BLaER1 treated with 17β-estradiol and CSF1 and Interleukin-3, amounts not matched to agents 10 nM and 100 nM (cell line): ENCODE measurements at regions not wholly inside any gene's neighbourhood (a gene's known extent, or its start where the extent isn't known, plus 50 kb on each side); places are given as distances from the start of the nearest gene placed in this dataset.

ENCODE experiments used
- H3K27ac ChIP-seq, 11 experiments: shearing (Covaris generic); formaldehyde crosslinking; 2 replicates each; pipeline ENCODE4 v1.8.1; 2022
- H3K27me3 ChIP-seq, 11 experiments: shearing (Covaris generic); formaldehyde crosslinking; 2 replicates each; pipeline ENCODE4 v1.8.1; 2022
- H3K36me3 ChIP-seq, 11 experiments: shearing (Covaris generic); formaldehyde crosslinking; 2 replicates each; pipeline ENCODE4 v1.8.1; 2022
- H3K4me1 ChIP-seq, 10 experiments: shearing (Covaris generic); formaldehyde crosslinking; 2 replicates each; pipeline ENCODE4 v1.8.1; 2022
- H3K4me2 ChIP-seq, 11 experiments: shearing (Covaris generic); formaldehyde crosslinking; 2 replicates each; pipeline ENCODE4 v1.8.1; 2022
- H3K4me3 ChIP-seq, 10 experiments: shearing (Covaris generic); formaldehyde crosslinking; 2 replicates each; pipeline ENCODE4 v1.8.1; 2022
- H3K9ac ChIP-seq, 11 experiments: shearing (Covaris generic); formaldehyde crosslinking; 2 replicates each; pipeline ENCODE4 v1.8.1; 2022
- H3K9me3 ChIP-seq, 11 experiments: shearing (Covaris generic); formaldehyde crosslinking; replicated peaks in 1 of 11; 2 replicates each; pipeline ENCODE4 v1.8.1; 2022
- H4K20me1 ChIP-seq, 11 experiments: shearing (Covaris generic); formaldehyde crosslinking; 2 replicates each; pipeline ENCODE4 v1.8.1; 2022
- Cebpa-rat ChIP-seq, 11 experiments: shearing (Covaris generic); IDR thresholded peaks; 2 replicates each; pipeline ENCODE4 v1.8.1; 2022

DNA sequence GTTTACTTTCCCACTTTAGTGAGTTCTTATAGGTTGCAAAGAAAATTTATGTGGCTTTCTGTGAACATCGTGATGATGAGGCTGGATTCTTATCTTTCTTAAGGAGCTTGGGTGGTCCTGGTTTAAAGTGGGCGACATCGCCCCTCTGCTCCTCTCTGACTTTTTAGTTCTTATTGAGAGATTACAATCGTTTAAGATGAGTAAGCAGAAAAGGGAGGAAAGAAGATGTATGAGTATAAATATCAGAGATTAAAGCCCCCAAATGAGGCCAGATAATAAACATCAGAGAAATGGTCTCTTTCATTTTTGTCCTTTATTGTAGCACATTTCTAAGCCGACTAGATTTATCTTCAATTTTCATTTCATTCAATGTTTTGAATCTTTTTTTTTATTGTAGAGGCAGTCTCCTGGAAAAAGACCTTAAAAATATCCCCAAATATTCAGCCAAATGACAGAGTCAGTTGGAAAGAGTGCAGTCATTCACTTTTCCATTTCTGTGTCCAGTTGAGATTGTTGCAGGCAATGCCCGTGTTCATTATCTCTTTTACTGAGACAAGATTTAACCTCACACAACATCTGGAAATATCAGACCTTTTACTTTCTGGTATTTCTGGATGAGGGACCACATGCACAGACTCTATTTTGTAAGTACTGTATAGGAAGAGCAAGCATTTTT, 62.0 kb upstream of the PDE7B start:
- H3K4me3 ChIP-seq, result no peak overlapping the region
- H3K27ac ChIP-seq, result no peak overlapping the region
- H4K20me1 ChIP-seq, result no peaks in the 10 kb centered on the region
- no peak overlapping the region for H3K9ac ChIP-seq
- H3K4me1 ChIP-seq, result no peaks in the 10 kb centered on the region
- H3K36me3 ChIP-seq, result no peaks in the 10 kb centered on the region
- H3K27me3 ChIP-seq, result no peaks in the 10 kb centered on the region
- H3K9me3 ChIP-seq, result no peaks in the 10 kb centered on the region
- TF ChIP-seq Cebpa-rat (IDR thresholded peaks at IDR 0.05), result no peak
- no peak overlapping the region for H3K4me2 ChIP-seq

- Histone ChIP-seq H3K36me3 (no peaks in the 10 kb centered on the region), H3K27me3 (no peaks in the 10 kb centered on the region), H3K4me2 (no peak overlapping the region), H3K9ac (no peak overlapping the region), H3K4me3 (no peak overlapping the region), H3K4me1 (no peaks in the 10 kb centered on the region), H3K9me3 (no peaks in the 10 kb centered on the region), H3K27ac (no peak overlapping the region), H4K20me1 (no peaks in the 10 kb centered on the region)
- no peak for TF ChIP-seq Cebpa-rat (IDR thresholded peaks at IDR 0.05)
These were observed 60.1 kb upstream of the PDE7B start for GRCh38 chr6:135791441-135791840.

GRCh38 chr6:135796643-135797305, 54.7 kb upstream of the PDE7B start:
- Histone ChIP-seq H3K27me3 (no peaks in the 10 kb centered on the region), H3K4me2 (no peak overlapping the region), H4K20me1 (no peaks in the 10 kb centered on the region), H3K9me3 (no peaks in the 10 kb centered on the region), H3K36me3 (no peaks in the 10 kb centered on the region), H3K27ac (no peak overlapping the region), H3K4me3 (no peak overlapping the region), H3K9ac (no peak overlapping the region), H3K4me1 (no peaks in the 10 kb centered on the region)
- TF ChIP-seq Cebpa-rat (IDR thresholded peaks at IDR 0.05), result no peak

DNA sequence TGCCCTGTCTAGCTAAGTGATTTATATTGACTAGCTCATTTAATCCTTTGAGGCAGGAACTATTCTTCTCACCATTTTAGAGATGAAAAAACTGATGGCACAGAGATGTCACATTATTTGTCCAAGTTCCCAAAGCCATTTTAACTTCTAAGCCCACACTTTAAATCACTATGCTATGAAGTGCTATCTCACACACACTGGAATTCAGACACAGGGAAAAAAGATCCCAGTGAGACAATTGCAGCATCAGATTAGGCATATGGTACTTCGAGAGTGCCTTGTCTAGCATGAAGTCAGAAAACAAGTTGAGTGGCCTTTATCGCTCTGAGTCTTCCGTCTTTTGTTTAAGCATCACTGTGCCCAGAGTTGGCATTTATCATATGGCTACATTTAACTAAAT, 54.1 kb upstream of the PDE7B start:
- H3K36me3 ChIP-seq, result no peaks in the 10 kb centered on the region
- no peak overlapping the region for H3K4me2 ChIP-seq
- H3K4me3 ChIP-seq, result no peak overlapping the region
- H4K20me1 ChIP-seq, result no peaks in the 10 kb centered on the region
- no peaks in the 10 kb centered on the region for H3K27me3 ChIP-seq
- H3K9me3 ChIP-seq, result no peaks in the 10 kb centered on the region
- H3K4me1 ChIP-seq, result no peaks in the 10 kb centered on the region
- TF ChIP-seq Cebpa-rat (IDR thresholded peaks at IDR 0.05), result no peak
- H3K9ac ChIP-seq, result no peak overlapping the region
- H3K27ac ChIP-seq, result no peak overlapping the region

- no peaks in the 10 kb centered on the region for H3K27me3 ChIP-seq
- H3K4me1 ChIP-seq, result no peaks in the 10 kb centered on the region
- H3K27ac ChIP-seq, result no peak overlapping the region
- H3K4me3 ChIP-seq, result no peak overlapping the region
- no peak overlapping the region for H3K9ac ChIP-seq
- no peaks in the 10 kb centered on the region for H3K9me3 ChIP-seq
- H3K36me3 ChIP-seq, result no peaks in the 10 kb centered on the region
- H3K4me2 ChIP-seq, result no peak overlapping the region
- H4K20me1 ChIP-seq, result no peaks in the 10 kb centered on the region
- TF ChIP-seq Cebpa-rat (IDR thresholded peaks at IDR 0.05), result no peak
These were observed 52.6 kb upstream of the PDE7B start for GRCh38 chr6:135798751-135799515.
